HUES64 (cell line): ENCODE measurements at regions not wholly inside any gene's neighbourhood (a gene's known extent, or its start where the extent isn't known, plus 50 kb on each side); places are given as distances from the start of the nearest gene placed in this dataset.

Experiments
- H3K27ac ChIP-seq: 2 replicates; pipeline ENCODE4 v1.7.0; 2013; ENCODE audit warnings: low read depth, low read length, inconsistent platforms
- H3K27me3 ChIP-seq: 2 replicates; pipeline ENCODE4 v1.6.1; 2013; ENCODE audit warnings: mild to moderate bottlenecking, low read length; ENCODE audit not compliant: insufficient read depth
- H3K36me3 ChIP-seq: 2 replicates; pipeline ENCODE4 v1.6.1; 2013; ENCODE audit warnings: mild to moderate bottlenecking, low read length; ENCODE audit not compliant: insufficient read depth
- H3K4me1 ChIP-seq: 2 replicates; pipeline ENCODE4 v1.6.1; 2013; ENCODE audit warnings: mild to moderate bottlenecking, low read length, moderate library complexity; ENCODE audit not compliant: insufficient read depth
- H3K4me3 ChIP-seq: 2 replicates; pipeline ENCODE4 v1.5.1; 2013; ENCODE audit warnings: mild to moderate bottlenecking, low read length, moderate library complexity
- H3K9ac ChIP-seq: 2 replicates; pipeline ENCODE4 v1.6.1; 2013; ENCODE audit warnings: mild to moderate bottlenecking, low read depth, low read length
- H3K9me3 ChIP-seq: 2 replicates; pipeline ENCODE4 v1.6.1; 2013; ENCODE audit warnings: low read depth, low read length; ENCODE audit not compliant: insufficient read depth
- WGBS: fragments of 150-250, 120-280 bp; methylation state at CpG from one replicate; pipeline ENCODE4 v1.1.7; 2013; ENCODE audit warnings: missing lambda C conversion rate; 5-methylcytosine and 5-hydroxymethylcytosine counted together

DNA sequence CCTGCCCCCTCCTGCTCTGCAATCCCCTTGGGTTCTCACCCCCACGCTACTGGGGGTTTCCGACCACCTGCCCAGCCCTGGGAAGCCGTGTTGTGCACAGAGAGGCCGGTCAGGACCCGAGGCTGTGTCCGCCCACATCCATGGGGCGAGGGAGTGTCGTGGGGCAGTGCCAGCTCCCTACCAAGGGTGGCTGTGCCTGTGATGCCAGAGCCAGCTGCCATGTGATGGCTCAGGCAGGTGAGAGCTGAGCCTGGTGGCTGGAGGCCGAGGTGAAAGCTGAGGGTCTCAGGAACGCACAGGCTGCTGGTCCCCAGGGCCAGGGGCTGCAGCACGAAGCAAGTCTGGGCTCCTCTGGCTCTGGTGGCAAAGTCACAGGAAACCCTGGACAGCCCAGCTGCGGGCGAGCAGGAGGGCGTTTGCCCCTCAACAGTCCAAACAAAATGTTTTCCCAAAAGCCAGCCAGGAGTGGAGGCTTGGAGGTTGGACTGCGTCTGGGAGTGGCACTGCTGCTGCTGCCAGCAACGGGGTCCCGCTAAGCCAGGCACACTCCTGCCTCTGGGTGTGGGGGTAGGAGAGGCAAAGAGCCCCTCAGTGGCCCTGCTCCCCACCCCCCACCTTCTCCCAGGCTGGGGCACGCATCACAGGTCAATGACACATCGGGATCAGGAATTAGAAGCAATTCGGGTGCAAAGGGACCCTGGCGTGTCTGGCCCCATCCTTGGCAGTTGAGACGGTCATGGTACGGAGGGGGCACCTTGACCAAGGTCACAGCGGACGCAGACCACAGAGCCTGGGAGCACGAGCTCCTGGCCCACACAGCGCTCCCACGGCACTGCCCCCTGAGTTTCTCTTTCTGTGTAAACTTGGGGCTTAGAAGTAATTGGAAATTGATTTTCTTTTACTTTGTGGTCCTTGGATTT lies 72.4 kb upstream of the GPC1 start:
- H3K36me3 ChIP-seq, result no peaks in the 10 kb centered on the region
- H3K9ac ChIP-seq, result no peak overlapping the region
- 96% methylated on average over 25 of the region's 28 CpGs for WGBS
- H3K4me1 ChIP-seq, result no peaks in the 10 kb centered on the region
- no peak overlapping the region for H3K4me3 ChIP-seq
- no peak overlapping the region for H3K27ac ChIP-seq
- H3K27me3 ChIP-seq, result no peaks in the 10 kb centered on the region
- peaks cover 18% of the 10 kb centered on the region for H3K9me3 ChIP-seq

DNA sequence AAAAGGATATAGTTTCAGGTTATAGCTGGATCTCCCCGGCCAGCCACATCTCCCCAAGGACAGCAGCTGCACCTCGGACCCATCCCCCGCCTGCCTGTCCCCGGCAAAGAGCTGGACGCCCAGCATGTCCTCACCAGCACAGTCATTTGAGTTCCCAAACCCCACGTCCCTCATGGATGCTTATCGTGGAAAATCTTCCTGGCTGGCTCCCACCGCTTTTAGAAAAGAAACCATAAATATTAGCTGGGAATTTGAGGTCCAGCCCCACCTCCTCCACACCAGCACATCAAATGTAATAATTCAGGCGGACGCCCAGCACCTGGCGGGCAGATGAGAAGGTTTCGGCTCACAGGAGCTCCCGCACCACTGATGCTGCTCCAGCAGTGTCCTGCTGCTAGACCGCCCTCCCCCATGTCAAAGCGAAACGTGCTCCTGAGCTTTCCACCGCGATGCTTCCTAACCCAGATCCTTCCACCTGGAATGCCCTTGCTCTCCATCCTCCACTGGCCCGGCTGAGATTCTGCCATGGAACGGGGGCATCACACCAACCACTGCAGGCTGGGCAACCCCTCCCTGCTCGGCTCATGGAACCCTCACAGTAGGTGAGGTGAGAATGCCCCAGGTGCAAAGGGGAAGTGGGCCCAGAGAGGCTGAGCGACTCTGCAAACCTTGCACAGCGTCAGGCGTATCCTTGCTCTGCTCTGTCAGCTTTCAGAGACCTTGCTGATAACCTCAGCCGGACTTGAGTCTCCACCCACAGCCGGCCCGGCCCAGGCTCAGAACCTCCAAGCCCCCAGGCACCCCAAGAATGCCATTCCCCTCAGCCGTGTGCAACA lies 71.5 kb upstream of the GPC1 start:
- Histone ChIP-seq H3K4me3 (no peak overlapping the region), H3K27me3 (no peaks in the 10 kb centered on the region), H3K27ac (no peak overlapping the region), H3K9me3 (peaks cover 18% of the 10 kb centered on the region), H3K9ac (no peak overlapping the region), H3K36me3 (no peaks in the 10 kb centered on the region), H3K4me1 (no peaks in the 10 kb centered on the region)
- WGBS, result 88% methylated on average over 28 of the region's 28 CpGs

DNA sequence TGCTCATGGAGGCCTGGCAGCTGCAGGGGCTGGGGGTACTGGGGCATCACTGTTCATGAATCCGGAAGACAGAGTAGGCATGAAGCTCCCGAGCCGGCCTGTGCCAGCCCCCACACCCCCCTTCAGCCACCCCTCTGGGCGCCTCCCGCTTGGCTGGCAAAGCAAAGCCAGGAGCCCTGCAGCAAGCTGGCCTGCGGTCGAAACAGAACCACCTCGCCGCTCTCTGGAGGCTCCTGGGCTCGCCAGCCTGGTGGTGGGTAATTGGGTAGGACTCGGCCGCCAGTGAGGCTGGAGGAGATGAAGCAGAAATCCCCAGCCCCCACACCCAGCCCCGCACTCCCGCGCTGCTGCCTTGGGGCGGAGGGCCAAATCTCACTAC lies 70.9 kb upstream of the GPC1 start:
- no peak overlapping the region for H3K27ac ChIP-seq
- no peak overlapping the region for H3K4me3 ChIP-seq
- no peaks in the 10 kb centered on the region for H3K4me1 ChIP-seq
- 94% methylated on average over 14 of the region's 16 CpGs for WGBS
- peaks cover 18% of the 10 kb centered on the region for H3K9me3 ChIP-seq
- no peak overlapping the region for H3K9ac ChIP-seq
- H3K27me3 ChIP-seq, result no peaks in the 10 kb centered on the region
- no peaks in the 10 kb centered on the region for H3K36me3 ChIP-seq

DNA sequence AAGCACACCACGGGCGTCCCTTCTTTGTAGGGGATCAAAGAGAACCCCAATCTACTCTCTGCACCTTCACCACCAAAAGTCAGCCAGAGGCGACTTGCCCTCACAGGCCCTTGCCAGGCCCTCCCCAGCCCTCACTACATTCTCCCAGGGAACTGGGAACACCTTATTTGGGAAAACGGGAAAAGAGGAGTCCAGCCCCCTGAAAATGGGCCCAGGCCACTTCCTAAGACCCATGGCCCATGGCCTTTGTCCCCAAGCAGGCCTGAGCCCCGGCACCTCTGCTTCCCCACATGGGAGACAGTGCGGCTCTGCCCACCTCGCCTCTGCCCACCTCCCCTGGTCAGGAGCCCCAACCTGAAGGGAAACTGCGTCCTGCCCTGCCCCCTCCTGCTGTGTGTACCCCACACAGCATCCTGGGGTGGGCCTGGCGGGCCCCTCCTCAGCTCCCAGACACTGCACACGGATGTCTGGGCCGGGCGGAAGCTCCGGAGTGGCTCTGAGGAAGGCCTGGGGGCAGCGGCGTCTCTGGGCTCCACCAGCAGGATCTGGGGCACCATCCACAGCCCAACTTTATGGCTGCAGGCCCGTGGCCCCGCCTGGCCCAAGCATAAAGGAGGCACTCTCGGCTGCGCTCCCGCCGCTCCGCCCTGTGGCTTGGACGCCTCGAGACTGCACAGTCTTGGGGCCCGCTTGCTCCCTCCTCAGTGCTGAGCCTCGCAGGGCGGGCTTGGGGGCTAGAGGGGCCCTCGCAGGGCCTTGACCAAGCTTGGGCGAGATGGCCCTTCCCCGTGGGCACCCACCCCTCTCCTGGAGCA lies 70.3 kb upstream of the GPC1 start:
- Histone ChIP-seq H3K27me3 (no peaks in the 10 kb centered on the region), H3K9ac (no peak overlapping the region), H3K4me1 (no peaks in the 10 kb centered on the region), H3K36me3 (no peaks in the 10 kb centered on the region), H3K4me3 (no peak overlapping the region), H3K9me3 (peaks cover 12% of the 10 kb centered on the region), H3K27ac (no peak overlapping the region)
- 92% methylated on average over 30 of the region's 30 CpGs for WGBS

DNA sequence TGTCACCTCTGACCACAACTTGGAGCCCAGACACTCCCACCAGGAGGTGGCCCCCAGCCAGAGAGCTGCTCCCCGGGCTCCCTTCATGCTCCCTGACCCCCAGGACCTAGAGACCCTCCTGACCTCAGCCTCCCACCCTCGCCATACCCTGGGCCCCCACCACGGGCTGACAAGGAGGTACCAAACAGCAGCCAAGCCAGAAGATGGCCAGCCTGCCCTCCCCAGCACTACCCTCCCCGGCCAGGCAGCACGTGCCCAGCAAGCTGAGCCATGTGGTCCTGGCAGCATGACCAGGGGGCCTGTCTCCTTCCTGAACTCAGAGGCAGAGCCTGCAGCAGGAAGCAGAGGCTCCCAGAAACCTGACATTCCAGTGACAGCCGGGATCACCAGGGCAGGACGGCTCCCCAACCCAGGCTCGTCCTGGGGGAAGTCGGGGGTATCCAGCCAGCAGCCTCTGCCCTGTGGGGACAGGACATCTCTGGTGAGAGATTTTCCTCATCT lies 69.4 kb upstream of the GPC1 start:
- H3K27ac ChIP-seq, result no peak overlapping the region
- H3K9me3 ChIP-seq, result peaks cover 3% of the 10 kb centered on the region; the same call in 1 of the 2 replicates
- H3K9ac ChIP-seq, result no peak overlapping the region
- H3K27me3 ChIP-seq, result no peaks in the 10 kb centered on the region
- no peak overlapping the region for H3K4me3 ChIP-seq
- H3K4me1 ChIP-seq, result no peaks in the 10 kb centered on the region
- no peaks in the 10 kb centered on the region for H3K36me3 ChIP-seq
- WGBS, result 93% methylated on average over 8 of the region's 9 CpGs

DNA sequence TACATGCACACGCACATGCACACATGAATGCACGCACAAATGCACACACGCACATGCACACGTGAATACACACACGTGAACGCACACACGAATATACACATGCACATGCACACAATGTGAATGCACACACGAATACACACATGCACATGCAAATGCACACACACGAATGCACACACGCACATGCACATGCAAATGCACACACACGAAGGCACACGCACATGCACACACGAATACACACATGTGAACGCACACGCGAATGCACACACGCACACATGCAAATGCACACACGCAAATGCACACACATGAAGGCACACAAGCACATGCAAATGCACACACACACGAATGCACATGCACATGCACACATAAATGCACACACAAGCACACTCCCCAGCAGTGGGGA lies 68.6 kb upstream of the GPC1 start:
- H3K9me3 ChIP-seq, result 0 out of 2 replicates have a peak, but pooled peaks cover under 1% of the 10 kb centered on the region
- H3K27ac ChIP-seq, result no peak overlapping the region
- no peaks in the 10 kb centered on the region for H3K4me1 ChIP-seq
- H3K36me3 ChIP-seq, result no peaks in the 10 kb centered on the region
- no peak overlapping the region for H3K9ac ChIP-seq
- no peaks in the 10 kb centered on the region for H3K27me3 ChIP-seq
- WGBS, result 90% methylated on average over 19 of the region's 19 CpGs
- H3K4me3 ChIP-seq, result no peak overlapping the region

DNA sequence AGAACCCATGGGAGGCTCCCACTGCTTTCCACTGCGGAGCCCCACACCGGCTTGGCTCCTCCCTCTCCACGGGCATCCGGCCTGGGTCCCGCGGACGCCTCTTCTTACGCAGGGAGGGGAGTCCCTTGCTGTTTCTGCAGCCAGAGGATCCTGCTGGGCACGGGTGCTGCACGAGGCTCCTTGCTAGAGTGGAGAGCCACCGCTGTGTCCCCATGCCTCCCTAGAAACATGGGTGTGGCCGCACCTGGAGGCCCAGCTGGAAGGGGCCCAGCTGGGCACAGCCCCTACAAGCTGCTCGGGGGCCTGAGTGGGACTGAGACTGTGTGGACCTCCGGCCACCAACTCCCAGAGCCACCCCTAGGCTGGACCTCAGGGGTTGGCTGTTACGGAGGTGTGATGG lies 67.7 kb upstream of the GPC1 start:
- WGBS, result 95% methylated on average over 15 of the region's 15 CpGs
- no peak overlapping the region for H3K9ac ChIP-seq
- H3K9me3 ChIP-seq, result no peaks in the 10 kb centered on the region
- no peaks in the 10 kb centered on the region for H3K4me1 ChIP-seq
- H3K4me3 ChIP-seq, result no peak overlapping the region
- H3K27ac ChIP-seq, result no peak overlapping the region
- H3K36me3 ChIP-seq, result no peaks in the 10 kb centered on the region
- H3K27me3 ChIP-seq, result no peaks in the 10 kb centered on the region

DNA sequence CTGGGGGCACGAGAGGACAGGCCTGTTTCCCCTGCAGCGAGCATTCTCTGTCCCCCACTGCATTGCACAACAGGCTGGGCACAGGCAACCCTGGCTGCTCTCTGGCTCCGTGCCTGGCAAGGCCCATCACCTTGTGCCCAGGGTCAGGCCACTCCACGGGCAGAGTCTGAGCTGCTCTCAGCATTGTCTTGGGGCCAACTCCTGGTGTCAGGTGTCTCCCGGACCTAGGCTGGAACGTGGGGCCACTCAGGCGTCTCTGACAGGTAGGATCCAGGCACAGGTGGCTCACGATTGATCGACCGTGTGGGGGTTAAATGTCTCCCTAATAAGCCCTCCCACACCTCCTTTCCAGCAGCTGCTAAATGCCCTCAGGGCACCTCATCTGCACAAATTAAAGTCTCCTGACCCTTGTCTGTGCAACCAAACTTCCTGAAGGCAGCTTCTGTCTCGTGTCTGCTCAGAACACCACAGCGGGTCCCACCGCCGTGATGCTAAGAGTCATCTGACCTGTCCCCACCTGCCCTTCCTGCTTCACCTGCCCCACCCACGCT lies 66.6 kb upstream of the GPC1 start:
- no peaks in the 10 kb centered on the region for H3K36me3 ChIP-seq
- H3K9me3 ChIP-seq, result no peaks in the 10 kb centered on the region
- WGBS, result 92% methylated on average over 15 of the region's 15 CpGs
- no peaks in the 10 kb centered on the region for H3K4me1 ChIP-seq
- H3K27me3 ChIP-seq, result no peaks in the 10 kb centered on the region
- no peak overlapping the region for H3K9ac ChIP-seq
- no peak overlapping the region for H3K27ac ChIP-seq
- no peak overlapping the region for H3K4me3 ChIP-seq

DNA sequence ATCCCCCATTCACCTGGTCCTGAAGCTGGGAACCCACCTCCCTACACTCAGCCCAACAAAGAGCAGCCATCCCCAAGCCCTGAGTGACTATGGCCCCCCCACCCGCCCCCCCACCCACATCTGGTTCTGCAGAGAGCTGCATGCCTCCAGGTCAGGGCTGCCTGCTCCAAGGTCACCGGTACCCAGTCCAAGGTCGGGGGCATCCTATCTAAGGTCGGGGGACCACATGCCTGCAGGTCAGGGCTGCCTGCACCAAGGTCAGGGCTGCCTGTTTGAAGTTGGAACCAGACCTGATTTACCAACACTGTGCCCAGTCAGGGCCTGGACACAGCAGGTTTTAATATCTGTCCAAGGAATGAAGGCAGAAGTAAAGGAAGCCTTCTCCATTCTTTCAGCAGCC lies 66.1 kb upstream of the GPC1 start:
- Histone ChIP-seq H3K27me3 (no peaks in the 10 kb centered on the region), H3K4me3 (no peak overlapping the region), H3K4me1 (no peaks in the 10 kb centered on the region), H3K27ac (no peak overlapping the region), H3K36me3 (no peaks in the 10 kb centered on the region), H3K9me3 (no peaks in the 10 kb centered on the region), H3K9ac (no peak overlapping the region)
- 94% methylated on average over 3 of the region's 4 CpGs for WGBS

DNA sequence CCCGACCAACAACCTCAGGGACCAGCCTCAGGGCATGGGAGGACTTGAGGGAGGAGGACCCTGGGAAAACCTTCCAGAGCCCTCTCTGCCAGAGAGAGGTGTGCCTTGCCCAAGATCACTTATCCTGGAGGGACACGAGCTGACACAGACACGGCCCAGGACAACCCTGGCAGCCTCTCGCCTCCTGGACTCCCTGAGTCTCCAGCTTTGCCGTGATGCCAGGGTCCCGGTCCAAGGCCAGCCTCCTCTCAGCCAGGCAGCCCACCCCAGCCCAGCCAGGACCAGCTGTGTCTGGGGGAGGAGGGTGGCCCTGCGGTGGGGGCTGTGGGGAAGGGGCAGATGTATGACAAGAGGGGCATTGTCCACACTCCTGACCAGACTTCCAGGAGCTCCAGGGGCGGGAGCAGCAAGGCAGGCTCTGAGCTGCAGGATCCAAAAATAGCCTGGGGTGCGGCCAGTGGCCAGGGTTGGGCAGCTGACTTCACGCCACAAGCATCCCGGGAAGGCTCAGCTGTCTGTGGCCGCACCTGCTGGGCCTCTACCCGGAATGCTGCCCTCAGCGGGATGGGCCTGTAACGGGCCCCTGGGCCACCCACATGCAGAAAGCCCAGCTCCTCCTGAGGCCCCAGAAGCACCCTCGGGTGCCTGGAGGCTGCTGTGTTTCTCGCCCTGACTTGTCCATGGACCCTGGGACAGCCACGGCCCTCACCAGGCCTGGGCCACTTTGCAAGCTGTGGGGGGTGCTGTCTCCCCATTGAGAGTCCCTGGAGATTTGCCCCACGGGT lies 65.5 kb upstream of the GPC1 start:
- Histone ChIP-seq H3K9ac (no peak overlapping the region), H3K36me3 (no peaks in the 10 kb centered on the region), H3K27me3 (no peaks in the 10 kb centered on the region), H3K9me3 (no peaks in the 10 kb centered on the region), H3K4me1 (no peaks in the 10 kb centered on the region), H3K27ac (no peak overlapping the region), H3K4me3 (no peak overlapping the region)
- 80% methylated on average over 19 of the region's 19 CpGs for WGBS
